ENCODE measurements at regions not wholly inside any gene's neighbourhood (a gene's known extent, or its start where the extent isn't known, plus 50 kb on each side); places are given as distances from the start of the nearest gene placed in this dataset.

GRCh38 chr2:14015113-14015630, 617.3 kb upstream of the LRATD1 start:
- Histone ChIP-seq H3K36me3 (no peaks in the 10 kb centered on the region), H3K4me1 (no peaks in the 10 kb centered on the region), H3K4me3 (no peak overlapping the region), H3K27me3 (no peaks in the 10 kb centered on the region), H3K9me3 (no peaks in the 10 kb centered on the region), H3K27ac (no peak overlapping the region)
- WGBS (ENCODE audit: insufficient coverage, low coverage, low lambda C conversion rate, missing lambda C conversion rate), result 44% methylated on average over 4 of the region's 4 CpGs
- intact Hi-C loops (cut with DNase I), result no loop called here
- ATAC-seq, result no peak
- no peak for DNase-seq
- TF ChIP-seq CTCF (IDR thresholded peaks at IDR 0.05) (no peak), POLR2A (IDR thresholded peaks at IDR 0.05) (no peak)

GRCh38 chr2:14016289-14016955, 616.1 kb upstream of the LRATD1 start:
- H3K36me3 ChIP-seq, result no peaks in the 10 kb centered on the region
- TF ChIP-seq CTCF (IDR thresholded peaks at IDR 0.05) (no peak), POLR2A (IDR thresholded peaks at IDR 0.05) (no peak)
- H3K4me3 ChIP-seq, result no peak overlapping the region
- DNase-seq (no peak), ATAC-seq (peak in 1 of 4 donors; percentile 27)
- H3K9me3 ChIP-seq, result no peaks in the 10 kb centered on the region
- no peaks in the 10 kb centered on the region for H3K4me1 ChIP-seq
- H3K27ac ChIP-seq, result no peak overlapping the region
- intact Hi-C loops (cut with DNase I), result no loop called here
- no peaks in the 10 kb centered on the region for H3K27me3 ChIP-seq

DNA sequence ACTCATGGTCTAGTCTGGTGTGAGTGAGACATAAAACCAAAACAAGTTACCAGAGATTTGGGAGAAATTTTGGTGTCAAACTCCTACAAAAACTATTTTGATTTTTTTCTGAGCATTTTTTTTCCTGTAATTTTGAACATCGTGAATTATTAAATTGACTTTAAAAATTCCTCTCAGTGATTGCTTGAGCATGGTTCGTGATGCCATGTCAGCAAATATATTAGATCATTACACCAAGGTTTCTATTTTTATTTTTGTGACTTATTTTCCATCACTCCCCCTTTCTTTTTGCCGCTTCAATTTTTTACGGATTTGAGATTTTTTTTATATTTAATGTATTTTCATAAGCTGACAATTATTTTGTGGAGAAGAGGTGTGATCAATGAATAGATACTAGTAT, 613.9 kb upstream of the LRATD1 start:
- TF ChIP-seq CTCF (IDR thresholded peaks at IDR 0.05) (no peak), POLR2A (IDR thresholded peaks at IDR 0.05) (no peak)
- Histone ChIP-seq H3K4me3 (no peak overlapping the region), H3K27me3 (no peaks in the 10 kb centered on the region), H3K9me3 (no peaks in the 10 kb centered on the region), H3K36me3 (no peaks in the 10 kb centered on the region), H3K27ac (no peak overlapping the region), H3K4me1 (no peaks in the 10 kb centered on the region)
- intact Hi-C loops (cut with DNase I), result no loop called here
- 45% methylated on average over 3 of the region's 4 CpGs for WGBS (ENCODE audit: insufficient coverage, low coverage, low lambda C conversion rate, missing lambda C conversion rate)
- DNase-seq (no peak), ATAC-seq (no peak)

DNA sequence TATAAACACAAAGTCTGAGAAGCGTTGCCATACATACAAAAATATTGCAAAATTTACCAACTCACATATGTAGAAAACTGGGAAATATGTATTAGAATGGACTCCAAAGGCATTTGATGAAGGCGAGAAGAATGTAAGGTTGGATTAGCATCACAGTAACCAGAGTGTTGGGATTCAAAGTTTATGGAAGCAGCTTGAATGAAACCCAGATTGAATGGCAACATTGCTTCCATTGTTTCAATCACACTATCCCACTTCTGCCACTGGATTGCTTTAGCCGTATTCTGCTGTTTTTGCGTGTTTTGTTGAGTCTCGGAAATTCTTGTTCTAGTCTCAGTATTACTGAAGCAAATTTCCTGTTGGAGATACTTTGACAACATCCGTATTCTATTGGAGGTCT, 609.0 kb upstream of the LRATD1 start:
- no peaks in the 10 kb centered on the region for H3K4me1 ChIP-seq
- no peaks in the 10 kb centered on the region for H3K27me3 ChIP-seq
- ATAC-seq (no peak), DNase-seq (no peak)
- no peak overlapping the region for H3K27ac ChIP-seq
- no peaks in the 10 kb centered on the region for H3K36me3 ChIP-seq
- 57% methylated on average over 6 of the region's 6 CpGs for WGBS (ENCODE audit: insufficient coverage, low coverage, low lambda C conversion rate, missing lambda C conversion rate)
- H3K4me3 ChIP-seq, result no peak overlapping the region
- intact Hi-C loops (cut with DNase I), result no loop called here
- TF ChIP-seq CTCF (IDR thresholded peaks at IDR 0.05) (no peak), POLR2A (IDR thresholded peaks at IDR 0.05) (no peak)
- H3K9me3 ChIP-seq, result no peaks in the 10 kb centered on the region

- ATAC-seq (no peak), DNase-seq (no peak)
- Histone ChIP-seq H3K27me3 (no peaks in the 10 kb centered on the region), H3K9me3 (no peaks in the 10 kb centered on the region), H3K4me3 (no peak overlapping the region), H3K27ac (no peak overlapping the region), H3K4me1 (no peaks in the 10 kb centered on the region), H3K36me3 (no peaks in the 10 kb centered on the region)
- TF ChIP-seq POLR2A (IDR thresholded peaks at IDR 0.05) (no peak), CTCF (IDR thresholded peaks at IDR 0.05) (no peak)
- intact Hi-C loops (cut with DNase I), result no loop called here
- 56% methylated on average over 2 of the region's 2 CpGs for WGBS (ENCODE audit: insufficient coverage, low coverage, low lambda C conversion rate, missing lambda C conversion rate)
Measured at GRCh38 chr2:14039134-14039533, 593.4 kb upstream of the LRATD1 start.

Data from right lobe of liver (tissue), 6 donors.